ENCODE measurements at regions not wholly inside any gene's neighbourhood (a gene's known extent, or its start where the extent isn't known, plus 50 kb on each side); places are given as distances from the start of the nearest gene placed in this dataset.

DNA sequence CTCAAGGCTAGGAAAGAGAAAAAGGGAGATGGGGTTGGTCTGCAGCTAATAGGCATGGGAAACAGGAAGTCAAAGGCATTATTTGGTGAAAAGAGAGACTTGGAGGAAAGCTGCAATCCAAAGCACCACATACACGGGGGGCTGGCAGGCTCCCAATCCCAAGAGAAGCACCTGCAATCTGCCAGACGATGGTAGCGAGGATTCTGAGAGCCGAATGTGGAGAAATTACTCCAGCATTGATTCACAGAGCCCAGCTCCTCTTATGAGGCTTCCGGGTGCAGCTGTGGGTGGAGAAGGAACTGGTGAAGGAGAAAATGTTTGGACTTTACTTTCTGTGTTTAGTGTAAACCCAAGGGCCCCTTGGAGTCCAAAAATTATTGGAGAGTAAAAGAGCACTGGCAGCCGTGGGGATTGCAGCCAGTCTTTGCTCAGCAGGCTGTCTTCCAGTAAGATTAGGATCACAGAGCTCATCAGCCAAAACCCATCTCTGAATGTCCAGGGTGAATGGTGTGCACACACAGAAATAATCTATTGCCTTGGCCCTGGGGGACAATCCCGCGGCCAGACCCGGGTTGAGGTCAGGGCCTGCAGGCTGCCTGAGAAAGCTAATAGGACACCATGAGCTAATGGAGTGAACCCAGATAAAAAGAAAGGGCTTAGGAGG lies 197.6 kb downstream of the KIT start:
- H3K79me2 ChIP-seq (ENCODE audit: insufficient read depth, low read length): no peaks in the 10 kb centered on the region
- ChIA-PET CTCF (interaction anchor here (1.4 kb wide), 1 partner anchor 105 kb away, joined by 3 read pairs; no protein-coding TSS in a partner anchor), POLR2A (no interaction called here), RAD21 (ENCODE audit: low non-redundant PET in 1 of 2, low total read pairs in 2 of 2, uncharacterized antibody in 2 of 2, unreplicated experiment in 2 of 2) (no interaction called here)
- no peak for TF ChIP-seq ZFX (IDR thresholded peaks at IDR 0.05)
- no peak for TF ChIP-seq RAD21 (IDR thresholded peaks at IDR 0.05; ENCODE audit: low read depth)
- no peak for TF ChIP-seq SIN3A (IDR thresholded peaks at IDR 0.05; ENCODE audit: low read depth)
- TF ChIP-seq YY1 (IDR thresholded peaks at IDR 0.05; ENCODE audit: extremely low read depth, insufficient replicate concordance, low read depth, low read length): no peak
- TF ChIP-seq, protein P1, sequence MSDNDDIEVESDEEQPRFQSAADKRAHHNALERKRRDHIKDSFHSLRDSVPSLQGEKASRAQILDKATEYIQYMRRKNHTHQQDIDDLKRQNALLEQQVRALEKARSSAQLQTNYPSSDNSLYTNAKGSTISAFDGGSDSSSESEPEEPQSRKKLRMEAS (IDR thresholded peaks at IDR 0.05): no peak
- no peak for TF ChIP-seq EZH2 (IDR thresholded peaks at IDR 0.05)
- TF ChIP-seq TCF7L2 (IDR thresholded peaks at IDR 0.05; ENCODE audit: borderline replicate concordance, extremely low read depth, insufficient read depth, insufficient read length): no peak
- TF ChIP-seq ELF1 (IDR thresholded peaks at IDR 0.05; ENCODE audit: borderline replicate concordance, low read depth): no peak
- no peak for TF ChIP-seq FOSL1 (IDR thresholded peaks at IDR 0.05; ENCODE audit: low read depth)
- no peak for TF ChIP-seq CBX3 (IDR thresholded peaks at IDR 0.05; ENCODE audit: low read depth)
- no peak for TF ChIP-seq SP1 (IDR thresholded peaks at IDR 0.05; ENCODE audit: low read depth)
- no peak for TF ChIP-seq EZH2phosphoT487 (IDR thresholded peaks at IDR 0.05; ENCODE audit: borderline replicate concordance)
- TF ChIP-seq, protein P2, sequence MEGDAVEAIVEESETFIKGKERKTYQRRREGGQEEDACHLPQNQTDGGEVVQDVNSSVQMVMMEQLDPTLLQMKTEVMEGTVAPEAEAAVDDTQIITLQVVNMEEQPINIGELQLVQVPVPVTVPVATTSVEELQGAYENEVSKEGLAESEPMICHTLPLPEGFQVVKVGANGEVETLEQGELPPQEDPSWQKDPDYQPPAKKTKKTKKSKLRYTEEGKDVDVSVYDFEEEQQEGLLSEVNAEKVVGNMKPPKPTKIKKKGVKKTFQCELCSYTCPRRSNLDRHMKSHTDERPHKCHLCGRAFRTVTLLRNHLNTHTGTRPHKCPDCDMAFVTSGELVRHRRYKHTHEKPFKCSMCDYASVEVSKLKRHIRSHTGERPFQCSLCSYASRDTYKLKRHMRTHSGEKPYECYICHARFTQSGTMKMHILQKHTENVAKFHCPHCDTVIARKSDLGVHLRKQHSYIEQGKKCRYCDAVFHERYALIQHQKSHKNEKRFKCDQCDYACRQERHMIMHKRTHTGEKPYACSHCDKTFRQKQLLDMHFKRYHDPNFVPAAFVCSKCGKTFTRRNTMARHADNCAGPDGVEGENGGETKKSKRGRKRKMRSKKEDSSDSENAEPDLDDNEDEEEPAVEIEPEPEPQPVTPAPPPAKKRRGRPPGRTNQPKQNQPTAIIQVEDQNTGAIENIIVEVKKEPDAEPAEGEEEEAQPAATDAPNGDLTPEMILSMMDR (IDR thresholded peaks at IDR 0.05 in 2 of 3, conservative IDR thresholded peaks at IDR 0.05 in 1 of 3; ENCODE audit: borderline replicate concordance in 1 of 3, insufficient read depth in 1 of 3, low read depth in 2 of 3, low read length in 2 of 3): no peak
- TF ChIP-seq POLR2AphosphoS5 (IDR thresholded peaks at IDR 0.05; ENCODE audit: low read depth, low read length): no peak
- TF ChIP-seq SRF (IDR thresholded peaks at IDR 0.05; ENCODE audit: low read depth): no peak
- H3K27ac ChIP-seq (ENCODE audit: low read depth, low read length): no peak overlapping the region
- BruUV-seq (replicated peaks): no TSS peak
- no peaks in the 10 kb centered on the region for H3K4me1 ChIP-seq (ENCODE audit: control insufficient read depth in 1 of 2, insufficient read depth in 2 of 2, low read length in 2 of 2)
- no peaks in the 10 kb centered on the region for H4K20me1 ChIP-seq (ENCODE audit: insufficient read depth)
- intact Hi-C loops (cut with micrococcal nuclease): no loop called here
- no peaks in the 10 kb centered on the region for H3K36me3 ChIP-seq (ENCODE audit: control insufficient read depth in 1 of 2, insufficient read depth in 2 of 2, low read length in 2 of 2)
- no peak overlapping the region for H3K9ac ChIP-seq (ENCODE audit: low read length)
- no peaks in the 10 kb centered on the region for H3K9me3 ChIP-seq (ENCODE audit: control insufficient read depth in 1 of 2, insufficient read depth in 1 of 2, low read depth in 1 of 2, low read length in 2 of 2)
- H3K9me2 ChIP-seq (ENCODE audit: insufficient read depth): no peaks in the 10 kb centered on the region
- H3K4me3 ChIP-seq (replicated peaks in 1 of 2; ENCODE audit: low read depth in 1 of 2, low read length in 2 of 2): no peak overlapping the region
- H3K27me3 ChIP-seq (ENCODE audit: insufficient read depth, low read length): peaks cover 20% of the 10 kb centered on the region
- no peak overlapping the region for H2AFZ ChIP-seq (ENCODE audit: low read depth, low read length, poor library complexity, severe bottlenecking)
- no peak for ATAC-seq
- H3K4me2 ChIP-seq (ENCODE audit: low read length): no peak overlapping the region
- no peak for DNase-seq (ENCODE audit: low read depth, low spot score)
